Keratinocyte (primary cell): ENCODE measurements at regions not wholly inside any gene's neighbourhood (a gene's known extent, or its start where the extent isn't known, plus 50 kb on each side); places are given as distances from the start of the nearest gene placed in this dataset.

Source experiments
- DNase-seq: peaks from one replicate; pipeline ENCODE4 v3.0.0-alpha.2; 2011; ENCODE audit warnings: low read depth, missing footprints, low spot score
- FAIRE-seq: peaks from 2 replicates; lab custom pipeline; 2011; peaks lifted over from hg19 to GRCh38; lab: Jason Lieb, UNC
- H2AFZ ChIP-seq: 2 replicates; pipeline ENCODE4 v1.6.0; 2012; ENCODE audit warnings: low read length, control low read depth, inconsistent platforms; ENCODE audit not compliant: control insufficient read depth
- H3K27ac ChIP-seq: 2 replicates; pipeline ENCODE4 v1.5.1; 2011; ENCODE audit warnings: low read length; ENCODE audit not compliant: control insufficient read depth, insufficient read depth
- H3K27me3 ChIP-seq: 3 replicates; pipeline ENCODE4 v1.6.0; 2011; ENCODE audit warnings: low read length; ENCODE audit not compliant: control insufficient read depth, insufficient read depth; ENCODE audit errors: extremely low read depth
- H3K36me3 ChIP-seq, 2 experiments: 2 replicates in 1 of 2; 3 replicates in 1 of 2; pipeline ENCODE4 v1.5.1; 2011; ENCODE audit warnings: low read length in 2 of 2, mild to moderate bottlenecking in 1 of 2; ENCODE audit not compliant: control insufficient read depth in 2 of 2, insufficient read depth in 2 of 2; ENCODE audit errors: extremely low read depth in 1 of 2
- H3K4me1 ChIP-seq: 3 replicates; pipeline ENCODE4 v1.5.1; 2011; ENCODE audit warnings: low read length; ENCODE audit not compliant: control insufficient read depth, insufficient read depth; ENCODE audit errors: extremely low read depth
- H3K4me2 ChIP-seq: 3 replicates; pipeline ENCODE4 v1.6.0; 2011; ENCODE audit warnings: low read depth, low read length; ENCODE audit not compliant: control insufficient read depth, insufficient read depth; ENCODE audit errors: extremely low read depth
- H3K4me3 ChIP-seq, 3 experiments: fragments of 200-600 bp in 1 of 3; sonication (generic) in 1 of 3; 2 replicates in 2 of 3; 3 replicates in 1 of 3; pipeline ENCODE4 v1.5.1; 2011 to 2016; ENCODE audit warnings: low read length in 3 of 3, mild to moderate bottlenecking in 3 of 3, control low read depth in 2 of 3, inconsistent platforms in 1 of 3, low read depth in 1 of 3, mixed read lengths in 1 of 3, mixed run types in 1 of 3, moderate library complexity in 1 of 3; ENCODE audit not compliant: control insufficient read depth in 2 of 3, insufficient read depth in 2 of 3; ENCODE audit errors: extremely low read depth in 1 of 3
- H3K79me2 ChIP-seq: 2 replicates; pipeline ENCODE4 v1.6.0; 2012; ENCODE audit warnings: low read length; ENCODE audit not compliant: control insufficient read depth, insufficient read depth
- H3K9ac ChIP-seq: 3 replicates; pipeline ENCODE4 v1.6.0; 2011; ENCODE audit warnings: low read length; ENCODE audit not compliant: control insufficient read depth, insufficient read depth; ENCODE audit errors: extremely low read depth
- H3K9me1 ChIP-seq: 3 replicates; pipeline ENCODE4 v1.6.0; 2011; ENCODE audit warnings: low read length; ENCODE audit not compliant: control insufficient read depth, insufficient read depth; ENCODE audit errors: extremely low read depth
- H3K9me3 ChIP-seq: 2 replicates; pipeline ENCODE4 v1.5.1; 2012; ENCODE audit warnings: low read depth, low read length; ENCODE audit not compliant: control insufficient read depth
- H4K20me1 ChIP-seq: 3 replicates; pipeline ENCODE4 v1.6.0; 2011; ENCODE audit warnings: low read length; ENCODE audit not compliant: control insufficient read depth, insufficient read depth; ENCODE audit errors: extremely low read depth
- EZH2 ChIP-seq: IDR thresholded peaks from one replicate; pipeline ENCODE4 v1.6.1; 2012; ENCODE audit warnings: inconsistent platforms, mild to moderate bottlenecking, low read length, moderate library complexity
- dilution Hi-C: fragments of 300-500 bp; cut with MboI; formaldehyde crosslinking; loops from one replicate; pipeline ENCODE4 v1.7.0; 2020; ENCODE audit warnings: low sequenced_read_pairs; ENCODE audit not compliant: extremely low pct_ligation_motif_present
- TF ChIP-seq, protein P1 (sequence below), 3 experiments: IDR thresholded peaks in 1 of 3; conservative IDR thresholded peaks in 1 of 3; optimal IDR thresholded peaks in 1 of 3; 2 replicates in 2 of 3; 3 replicates in 1 of 3; pipeline versions ENCODE3 to v1.5.1; 2011; ENCODE audit warnings: low read length in 3 of 3, mild to moderate bottlenecking in 3 of 3, moderate library complexity in 2 of 3, control low read depth in 1 of 3, inconsistent platforms in 1 of 3; ENCODE audit not compliant: insufficient read depth in 2 of 3; ENCODE audit errors: extremely low read depth in 1 of 3

DNA sequence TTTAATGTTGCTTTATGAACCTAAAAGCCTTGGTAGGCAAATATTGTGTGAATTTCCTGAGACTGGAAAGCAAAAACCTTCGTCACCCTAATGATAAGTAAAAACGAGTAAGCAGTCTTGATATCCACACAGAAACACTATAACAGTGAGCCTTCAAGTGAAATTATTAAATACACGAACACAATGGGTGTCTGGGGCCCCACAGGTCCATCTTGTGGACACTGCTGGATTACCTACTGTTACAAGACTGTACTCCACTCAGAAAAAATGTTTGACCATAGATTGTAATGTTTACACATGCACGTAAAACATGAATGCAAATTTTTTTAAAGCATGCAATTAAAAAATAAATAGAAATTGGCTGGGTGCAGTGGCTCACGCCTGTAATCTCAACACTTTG, 466.9 kb downstream of the CD83 start:
- Histone ChIP-seq H2AFZ (no peak overlapping the region), H3K27me3 (no peaks in the 10 kb centered on the region), H3K9ac (no peak overlapping the region), H3K9me3 (no peaks in the 10 kb centered on the region), H3K4me1 (no peaks in the 10 kb centered on the region), H3K36me3 (no peaks in the 10 kb centered on the region), H3K9me1 (no peaks in the 10 kb centered on the region), H4K20me1 (no peaks in the 10 kb centered on the region), H3K79me2 (no peaks in the 10 kb centered on the region), H3K27ac (no peak overlapping the region), H3K4me2 (no peak overlapping the region), H3K4me3 (no peak overlapping the region)
- FAIRE-seq (no peak), DNase-seq (no peak)
- dilution Hi-C loops, result no loop called here
- TF ChIP-seq EZH2, result no peak
- TF ChIP-seq, protein P1, sequence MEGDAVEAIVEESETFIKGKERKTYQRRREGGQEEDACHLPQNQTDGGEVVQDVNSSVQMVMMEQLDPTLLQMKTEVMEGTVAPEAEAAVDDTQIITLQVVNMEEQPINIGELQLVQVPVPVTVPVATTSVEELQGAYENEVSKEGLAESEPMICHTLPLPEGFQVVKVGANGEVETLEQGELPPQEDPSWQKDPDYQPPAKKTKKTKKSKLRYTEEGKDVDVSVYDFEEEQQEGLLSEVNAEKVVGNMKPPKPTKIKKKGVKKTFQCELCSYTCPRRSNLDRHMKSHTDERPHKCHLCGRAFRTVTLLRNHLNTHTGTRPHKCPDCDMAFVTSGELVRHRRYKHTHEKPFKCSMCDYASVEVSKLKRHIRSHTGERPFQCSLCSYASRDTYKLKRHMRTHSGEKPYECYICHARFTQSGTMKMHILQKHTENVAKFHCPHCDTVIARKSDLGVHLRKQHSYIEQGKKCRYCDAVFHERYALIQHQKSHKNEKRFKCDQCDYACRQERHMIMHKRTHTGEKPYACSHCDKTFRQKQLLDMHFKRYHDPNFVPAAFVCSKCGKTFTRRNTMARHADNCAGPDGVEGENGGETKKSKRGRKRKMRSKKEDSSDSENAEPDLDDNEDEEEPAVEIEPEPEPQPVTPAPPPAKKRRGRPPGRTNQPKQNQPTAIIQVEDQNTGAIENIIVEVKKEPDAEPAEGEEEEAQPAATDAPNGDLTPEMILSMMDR (optimal IDR thresholded peaks at IDR 0.05 in 1 of 3, IDR thresholded peaks at IDR 0.05 in 1 of 3, conservative IDR thresholded peaks at IDR 0.05 in 1 of 3; ENCODE audit: extremely low read depth in 1 of 3, insufficient read depth in 2 of 3, low read length in 3 of 3), result no peak

DNA sequence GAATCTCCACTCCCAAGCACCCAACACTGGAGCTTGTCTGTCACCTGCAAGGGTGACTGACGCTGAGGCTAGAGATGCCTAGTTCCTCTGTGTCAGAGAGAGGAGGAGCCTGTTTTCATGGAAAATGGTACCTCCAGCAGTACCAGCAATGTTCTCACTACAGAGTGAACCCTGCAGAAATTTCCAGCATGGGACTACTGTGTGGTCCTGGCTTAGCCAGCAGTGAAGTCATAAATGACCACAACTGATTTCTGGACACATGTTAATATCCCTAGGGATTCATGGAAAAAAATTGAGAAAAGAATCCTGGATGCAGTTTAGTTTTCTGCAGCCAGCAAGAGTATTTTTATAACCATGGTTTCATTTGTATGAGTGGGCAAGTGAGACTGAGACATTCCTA, 468.1 kb downstream of the CD83 start:
- no peaks in the 10 kb centered on the region for H3K4me1 ChIP-seq
- H3K4me2 ChIP-seq, result no peak overlapping the region
- no peak for FAIRE-seq
- H3K27me3 ChIP-seq, result no peaks in the 10 kb centered on the region
- H3K9ac ChIP-seq, result no peak overlapping the region
- H4K20me1 ChIP-seq, result no peaks in the 10 kb centered on the region
- dilution Hi-C loops, result no loop called here
- H3K36me3 ChIP-seq, result no peaks in the 10 kb centered on the region
- H3K27ac ChIP-seq, result no peak overlapping the region
- no peak overlapping the region for H3K4me3 ChIP-seq
- DNase-seq, result no peak
- no peak overlapping the region for H2AFZ ChIP-seq
- TF ChIP-seq EZH2, result no peak
- TF ChIP-seq, protein P1 (optimal IDR thresholded peaks at IDR 0.05 in 1 of 3, IDR thresholded peaks at IDR 0.05 in 1 of 3, conservative IDR thresholded peaks at IDR 0.05 in 1 of 3; ENCODE audit: extremely low read depth in 1 of 3, insufficient read depth in 2 of 3, low read length in 3 of 3), result no peak
- H3K9me1 ChIP-seq, result no peaks in the 10 kb centered on the region
- no peaks in the 10 kb centered on the region for H3K79me2 ChIP-seq
- H3K9me3 ChIP-seq, result no peaks in the 10 kb centered on the region
